ENCODE measurements at regions not wholly inside any gene's neighbourhood (a gene's known extent, or its start where the extent isn't known, plus 50 kb on each side); places are given as distances from the start of the nearest gene placed in this dataset.

GRCh38 chr3:117562000-117562399 is 852.4 kb downstream of the TUSC7 start:
- TF ChIP-seq CTCF (conservative IDR thresholded peaks at IDR 0.05; ENCODE audit: low read depth, low read length): no peak
- no peak for TF ChIP-seq EZH2 (IDR thresholded peaks at IDR 0.05; ENCODE audit: low read length, unreplicated experiment)
- TF ChIP-seq EZH2phosphoT487 (IDR thresholded peaks at IDR 0.05; ENCODE audit: borderline replicate concordance, low read length): no peak

Data from PC-3 (cell line).